Brain microvascular endothelial cell (primary cell): ENCODE measurements at regions not wholly inside any gene's neighbourhood (a gene's known extent, or its start where the extent isn't known, plus 50 kb on each side); places are given as distances from the start of the nearest gene placed in this dataset.

Source experiments
- DNase-seq: peaks from one replicate; pipeline ENCODE4 v3.0.0-alpha.2; 2020
- H3K27ac ChIP-seq: fragments of 250-450 bp; sonication (Bioruptor Pico); 2 replicates; pipeline ENCODE4 v1.5.1; 2020; ENCODE audit warnings: mild to moderate bottlenecking, moderate library complexity
- H3K27me3 ChIP-seq: fragments of 250-450 bp; sonication (Bioruptor Pico); replicated peaks from 2 replicates; pipeline ENCODE4 v1.5.1; 2020; ENCODE audit warnings: mild to moderate bottlenecking
- H3K36me3 ChIP-seq: fragments of 250-450 bp; sonication (Bioruptor Pico); replicated peaks from 2 replicates; pipeline ENCODE4 v1.5.1; 2020; ENCODE audit warnings: mild to moderate bottlenecking
- H3K4me3 ChIP-seq: 2 replicates; pipeline ENCODE4 v1.5.1; 2011; ENCODE audit warnings: low read depth, mild to moderate bottlenecking, control low read depth, low read length, moderate library complexity
- CTCF ChIP-seq: IDR thresholded peaks from 2 replicates; pipeline ENCODE4 v1.5.1; 2011; ENCODE audit warnings: low read depth, mild to moderate bottlenecking, moderate library complexity, low read length, control low read depth, inconsistent platforms; ENCODE audit errors: missing control alignments
- in situ Hi-C: cut with HindIII; loops from 2 replicates; pipeline ENCODE4 v1.10.0; 2017; ENCODE audit warnings: low sequenced_read_pairs, low pct_ligation_motif_present

- in situ Hi-C loops = no loop called here
- no peak for DNase-seq
- TF ChIP-seq CTCF = no peak
Observed at GRCh38 chr16:63697736-63698135, 1424.1 kb downstream of the CDH11 start.

GRCh38 chr16:63695347-63695746 is 1426.5 kb downstream of the CDH11 start:
- no peak for TF ChIP-seq CTCF
- Histone ChIP-seq H3K4me3 (no peak overlapping the region), H3K27me3 (no peaks in the 10 kb centered on the region), H3K27ac (no peak overlapping the region), H3K36me3 (no peaks in the 10 kb centered on the region)
- in situ Hi-C loops = no loop called here
- no peak for DNase-seq

More at GRCh38 chr16:63697736-63698135, 1424.1 kb downstream of the CDH11 start:
- Histone ChIP-seq H3K4me3 (no peak overlapping the region), H3K27me3 (no peaks in the 10 kb centered on the region), H3K36me3 (no peaks in the 10 kb centered on the region), H3K27ac (no peak overlapping the region)

GRCh38 chr16:63690961-63691360 is 1430.9 kb downstream of the CDH11 start:
- H3K36me3 ChIP-seq = no peaks in the 10 kb centered on the region
- H3K4me3 ChIP-seq = no peak overlapping the region
- in situ Hi-C loops = no loop called here
- no peak overlapping the region for H3K27ac ChIP-seq
- no peaks in the 10 kb centered on the region for H3K27me3 ChIP-seq
- TF ChIP-seq CTCF = no peak
- DNase-seq = no peak

- Histone ChIP-seq H3K27ac (no peak overlapping the region), H3K36me3 (no peaks in the 10 kb centered on the region), H3K27me3 (no peaks in the 10 kb centered on the region), H3K4me3 (no peak overlapping the region)
- DNase-seq = no peak
- no peak for TF ChIP-seq CTCF
- in situ Hi-C loops = no loop called here
Observed at GRCh38 chr16:63690267-63690666, 1431.6 kb downstream of the CDH11 start.

GRCh38 chr16:63689068-63689467 is 1432.8 kb downstream of the CDH11 start:
- no peaks in the 10 kb centered on the region for H3K36me3 ChIP-seq
- H3K27ac ChIP-seq = no peak overlapping the region
- no peak for DNase-seq
- H3K27me3 ChIP-seq = no peaks in the 10 kb centered on the region
- no peak overlapping the region for H3K4me3 ChIP-seq
- in situ Hi-C loops = no loop called here
- TF ChIP-seq CTCF = no peak
